GM12874 (cell line): ENCODE measurements at regions not wholly inside any gene's neighbourhood (a gene's known extent, or its start where the extent isn't known, plus 50 kb on each side); places are given as distances from the start of the nearest gene placed in this dataset.

Experiments used
- CTCF ChIP-seq: IDR thresholded peaks from 2 replicates; pipeline ENCODE4 v1.5.1; 2011; ENCODE audit warnings: low read depth, mild to moderate bottlenecking, control low read depth, low read length, moderate library complexity; ENCODE audit not compliant: insufficient read depth

- no peak for TF ChIP-seq CTCF
Measured at GRCh38 chr6:135673501-135674309, 176.2 kb upstream of the AHI1 start.

- TF ChIP-seq CTCF = no peak
Measured at GRCh38 chr6:135675026-135675425, 176.5 kb upstream of the PDE7B start.

GRCh38 chr6:135675862-135676261 lies 175.6 kb upstream of the PDE7B start:
- TF ChIP-seq CTCF = 0 out of 2 replicates have a peak, but pooled peaks have one; percentile 7

GRCh38 chr6:135680964-135681913 lies 170.3 kb upstream of the PDE7B start:
- no peak for TF ChIP-seq CTCF

- TF ChIP-seq CTCF = no peak
Measured at GRCh38 chr6:135686784-135687301, 164.7 kb upstream of the PDE7B start.

- no peak for TF ChIP-seq CTCF
Measured at GRCh38 chr6:135692426-135692825, 159.1 kb upstream of the PDE7B start.

GRCh38 chr6:135693811-135694370 lies 157.6 kb upstream of the PDE7B start:
- TF ChIP-seq CTCF = no peak
